GM12872 (cell line): ENCODE measurements at regions not wholly inside any gene's neighbourhood (a gene's known extent, or its start where the extent isn't known, plus 50 kb on each side); places are given as distances from the start of the nearest gene placed in this dataset.

Source experiments
- CTCF ChIP-seq: IDR thresholded peaks from 3 replicates; pipeline ENCODE4 v1.5.1; 2011; ENCODE audit warnings: low read depth, mild to moderate bottlenecking, low read length, moderate library complexity; ENCODE audit not compliant: insufficient read depth

DNA sequence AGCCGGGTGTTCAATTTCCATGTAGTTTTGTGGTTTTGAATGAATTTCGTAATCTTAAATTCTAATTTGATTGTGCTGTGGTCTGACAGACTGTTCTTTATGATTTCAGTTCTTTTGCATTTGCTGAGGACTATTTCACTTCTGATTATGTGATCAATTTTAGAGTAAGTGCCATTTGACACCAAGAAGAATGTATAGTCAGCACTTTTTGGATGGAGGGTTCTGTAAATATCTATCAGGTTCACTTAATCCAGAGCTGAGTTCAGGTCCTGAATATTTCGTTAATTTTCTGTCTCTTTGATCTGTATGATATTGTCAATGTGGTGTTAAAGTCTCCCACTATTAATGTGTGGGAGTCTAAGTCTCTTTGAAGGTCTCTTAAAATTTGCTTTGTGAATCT, 944.9 kb downstream of the TLE4 start:
- no peak for TF ChIP-seq CTCF

- no peak for TF ChIP-seq CTCF
Measured at GRCh38 chr9:80509358-80509757, 937.6 kb downstream of the TLE4 start.

GRCh38 chr9:80507611-80508010, 935.8 kb downstream of the TLE4 start:
- TF ChIP-seq CTCF: no peak

DNA sequence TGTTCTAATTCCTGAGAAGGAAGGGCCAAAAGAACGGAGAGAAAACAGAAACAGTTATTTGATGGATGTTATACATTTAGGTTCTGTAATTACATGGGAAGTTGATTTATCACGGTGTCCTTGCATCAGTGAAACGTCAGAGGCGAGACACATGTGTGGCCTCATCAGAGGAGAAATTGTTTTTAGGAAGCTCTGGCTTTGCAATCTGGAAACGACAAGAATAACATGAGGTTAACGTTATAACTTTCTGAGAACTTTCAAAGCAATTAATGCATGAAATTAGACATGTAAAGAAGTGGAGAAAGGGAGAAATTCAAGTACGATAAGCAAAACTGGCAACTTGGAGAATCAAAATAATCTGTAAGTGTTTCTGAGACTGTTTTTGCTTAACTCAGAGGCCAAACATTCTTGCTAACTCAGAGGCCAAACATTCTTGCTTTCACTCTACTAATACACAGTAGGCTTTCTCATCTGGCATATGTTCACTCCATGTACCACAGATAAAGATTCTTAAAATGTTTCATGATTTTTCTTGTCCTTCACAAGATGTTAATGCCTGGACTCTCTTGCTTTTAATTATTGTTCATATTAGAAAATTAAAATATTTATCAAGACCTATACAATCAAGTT, 933.0 kb downstream of the TLE4 start:
- no peak for TF ChIP-seq CTCF

- no peak for TF ChIP-seq CTCF
Measured at GRCh38 chr9:80503671-80504281, 932.0 kb downstream of the TLE4 start.

- no peak for TF ChIP-seq CTCF
Measured at GRCh38 chr9:80502306-80502705, 930.5 kb downstream of the TLE4 start.

- TF ChIP-seq CTCF: no peak
Measured at GRCh38 chr9:80501635-80502034, 929.9 kb downstream of the TLE4 start.
